ENCODE measurements at regions not wholly inside any gene's neighbourhood (a gene's known extent, or its start where the extent isn't known, plus 50 kb on each side); places are given as distances from the start of the nearest gene placed in this dataset.

GRCh38 chr2:21640046-21640445, 516.3 kb downstream of the TDRD15 start:
- Histone ChIP-seq H3K9me2 (replicated peaks; ENCODE audit: insufficient read depth, low read length) (0 out of 2 replicates have a peak, but pooled peaks cover 4% of the 10 kb centered on the region), H3K9me3 (ENCODE audit: low read length) (no peaks in the 10 kb centered on the region), H4K20me1 (ENCODE audit: insufficient read depth, low read depth, low read length) (no peaks in the 10 kb centered on the region), H3K36me3 (ENCODE audit: insufficient read depth, low read length) (no peaks in the 10 kb centered on the region), H3K79me2 (ENCODE audit: low read length) (no peaks in the 10 kb centered on the region), H3K4me2 (ENCODE audit: low read depth, low read length, poor library complexity, severe bottlenecking) (no peak overlapping the region), H3K27ac (ENCODE audit: low read length) (no peak overlapping the region), H3K4me3 (ENCODE audit: low read length) (no peak overlapping the region), H3K4me1 (ENCODE audit: low read length) (no peaks in the 10 kb centered on the region), H3K27me3 (ENCODE audit: low read length) (no peaks in the 10 kb centered on the region), H3K9ac (ENCODE audit: low read length) (no peak overlapping the region), H2AFZ (ENCODE audit: low read length) (no peak overlapping the region)
- DNase-seq = no peak

GRCh38 chr2:21642647-21643046, 518.9 kb downstream of the TDRD15 start:
- no peak overlapping the region for H3K4me2 ChIP-seq (ENCODE audit: low read depth, low read length, poor library complexity, severe bottlenecking)
- H4K20me1 ChIP-seq (ENCODE audit: insufficient read depth, low read depth, low read length) = no peaks in the 10 kb centered on the region
- H3K36me3 ChIP-seq (ENCODE audit: insufficient read depth, low read length) = no peaks in the 10 kb centered on the region
- H3K9ac ChIP-seq (ENCODE audit: low read length) = no peak overlapping the region
- H3K4me3 ChIP-seq (ENCODE audit: low read length) = no peak overlapping the region
- H2AFZ ChIP-seq (ENCODE audit: low read length) = no peak overlapping the region
- 0 out of 2 replicates have a peak, but pooled peaks cover 4% of the 10 kb centered on the region for H3K9me2 ChIP-seq (replicated peaks; ENCODE audit: insufficient read depth, low read length)
- no peak overlapping the region for H3K27ac ChIP-seq (ENCODE audit: low read length)
- H3K79me2 ChIP-seq (ENCODE audit: low read length) = no peaks in the 10 kb centered on the region
- no peaks in the 10 kb centered on the region for H3K9me3 ChIP-seq (ENCODE audit: low read length)
- no peaks in the 10 kb centered on the region for H3K27me3 ChIP-seq (ENCODE audit: low read length)
- DNase-seq = no peak
- H3K4me1 ChIP-seq (ENCODE audit: low read length) = no peaks in the 10 kb centered on the region

- Histone ChIP-seq H3K79me2 (ENCODE audit: low read length) (no peaks in the 10 kb centered on the region), H3K4me3 (ENCODE audit: low read length) (no peak overlapping the region), H2AFZ (ENCODE audit: low read length) (no peak overlapping the region), H3K27me3 (ENCODE audit: low read length) (no peaks in the 10 kb centered on the region), H3K27ac (ENCODE audit: low read length) (no peak overlapping the region), H3K4me1 (ENCODE audit: low read length) (no peaks in the 10 kb centered on the region), H3K36me3 (ENCODE audit: insufficient read depth, low read length) (no peaks in the 10 kb centered on the region), H4K20me1 (ENCODE audit: insufficient read depth, low read depth, low read length) (no peaks in the 10 kb centered on the region), H3K9me3 (ENCODE audit: low read length) (no peaks in the 10 kb centered on the region), H3K9me2 (replicated peaks; ENCODE audit: insufficient read depth, low read length) (0 out of 2 replicates have a peak, but pooled peaks cover 4% of the 10 kb centered on the region), H3K9ac (ENCODE audit: low read length) (no peak overlapping the region), H3K4me2 (ENCODE audit: low read depth, low read length, poor library complexity, severe bottlenecking) (no peak overlapping the region)
- DNase-seq = no peak
Measured at GRCh38 chr2:21643180-21643579, 519.4 kb downstream of the TDRD15 start.

- Histone ChIP-seq H4K20me1 (ENCODE audit: insufficient read depth, low read depth, low read length) (no peaks in the 10 kb centered on the region), H3K79me2 (ENCODE audit: low read length) (no peaks in the 10 kb centered on the region), H3K9me3 (ENCODE audit: low read length) (no peaks in the 10 kb centered on the region), H3K4me3 (ENCODE audit: low read length) (no peak overlapping the region), H3K27me3 (ENCODE audit: low read length) (no peaks in the 10 kb centered on the region), H3K4me1 (ENCODE audit: low read length) (no peaks in the 10 kb centered on the region), H3K9me2 (replicated peaks; ENCODE audit: insufficient read depth, low read length) (no peaks in the 10 kb centered on the region), H3K36me3 (ENCODE audit: insufficient read depth, low read length) (no peaks in the 10 kb centered on the region), H3K9ac (ENCODE audit: low read length) (no peak overlapping the region), H2AFZ (ENCODE audit: low read length) (no peak overlapping the region), H3K4me2 (ENCODE audit: low read depth, low read length, poor library complexity, severe bottlenecking) (no peak overlapping the region), H3K27ac (ENCODE audit: low read length) (no peak overlapping the region)
- no peak for DNase-seq
Measured at GRCh38 chr2:21644266-21644665, 520.5 kb downstream of the TDRD15 start.

GRCh38 chr2:21646345-21646744, 522.6 kb downstream of the TDRD15 start:
- no peaks in the 10 kb centered on the region for H3K4me1 ChIP-seq (ENCODE audit: low read length)
- no peaks in the 10 kb centered on the region for H3K36me3 ChIP-seq (ENCODE audit: insufficient read depth, low read length)
- no peak overlapping the region for H3K4me2 ChIP-seq (ENCODE audit: low read depth, low read length, poor library complexity, severe bottlenecking)
- H3K9ac ChIP-seq (ENCODE audit: low read length) = no peak overlapping the region
- no peak overlapping the region for H2AFZ ChIP-seq (ENCODE audit: low read length)
- H3K4me3 ChIP-seq (ENCODE audit: low read length) = no peak overlapping the region
- H3K27me3 ChIP-seq (ENCODE audit: low read length) = no peaks in the 10 kb centered on the region
- no peaks in the 10 kb centered on the region for H3K9me2 ChIP-seq (replicated peaks; ENCODE audit: insufficient read depth, low read length)
- no peak for DNase-seq
- no peak overlapping the region for H3K27ac ChIP-seq (ENCODE audit: low read length)
- no peaks in the 10 kb centered on the region for H4K20me1 ChIP-seq (ENCODE audit: insufficient read depth, low read depth, low read length)
- no peaks in the 10 kb centered on the region for H3K79me2 ChIP-seq (ENCODE audit: low read length)
- no peaks in the 10 kb centered on the region for H3K9me3 ChIP-seq (ENCODE audit: low read length)

- H3K9me3 ChIP-seq (ENCODE audit: low read length) = no peaks in the 10 kb centered on the region
- H3K4me3 ChIP-seq (ENCODE audit: low read length) = no peak overlapping the region
- no peaks in the 10 kb centered on the region for H3K27me3 ChIP-seq (ENCODE audit: low read length)
- H3K36me3 ChIP-seq (ENCODE audit: insufficient read depth, low read length) = no peaks in the 10 kb centered on the region
- no peak overlapping the region for H3K27ac ChIP-seq (ENCODE audit: low read length)
- H4K20me1 ChIP-seq (ENCODE audit: insufficient read depth, low read depth, low read length) = no peaks in the 10 kb centered on the region
- H3K9me2 ChIP-seq (replicated peaks; ENCODE audit: insufficient read depth, low read length) = no peaks in the 10 kb centered on the region
- no peak overlapping the region for H2AFZ ChIP-seq (ENCODE audit: low read length)
- no peaks in the 10 kb centered on the region for H3K79me2 ChIP-seq (ENCODE audit: low read length)
- H3K9ac ChIP-seq (ENCODE audit: low read length) = no peak overlapping the region
- no peak for DNase-seq
- no peak overlapping the region for H3K4me2 ChIP-seq (ENCODE audit: low read depth, low read length, poor library complexity, severe bottlenecking)
- H3K4me1 ChIP-seq (ENCODE audit: low read length) = no peaks in the 10 kb centered on the region
Measured at GRCh38 chr2:21650569-21650968, 526.8 kb downstream of the TDRD15 start.

GRCh38 chr2:21655136-21655535, 531.4 kb downstream of the TDRD15 start:
- Histone ChIP-seq H3K4me2 (ENCODE audit: low read depth, low read length, poor library complexity, severe bottlenecking) (no peak overlapping the region), H2AFZ (ENCODE audit: low read length) (no peak overlapping the region), H3K4me3 (ENCODE audit: low read length) (no peak overlapping the region), H3K27me3 (ENCODE audit: low read length) (no peaks in the 10 kb centered on the region), H3K4me1 (ENCODE audit: low read length) (no peaks in the 10 kb centered on the region), H3K36me3 (ENCODE audit: insufficient read depth, low read length) (no peaks in the 10 kb centered on the region), H3K27ac (ENCODE audit: low read length) (no peak overlapping the region), H3K9ac (ENCODE audit: low read length) (no peak overlapping the region), H3K79me2 (ENCODE audit: low read length) (no peaks in the 10 kb centered on the region), H3K9me2 (replicated peaks; ENCODE audit: insufficient read depth, low read length) (no peaks in the 10 kb centered on the region), H4K20me1 (ENCODE audit: insufficient read depth, low read depth, low read length) (no peaks in the 10 kb centered on the region), H3K9me3 (ENCODE audit: low read length) (no peaks in the 10 kb centered on the region)
- DNase-seq = no peak

- H3K9me2 ChIP-seq (replicated peaks; ENCODE audit: insufficient read depth, low read length) = no peaks in the 10 kb centered on the region
- H3K4me3 ChIP-seq (ENCODE audit: low read length) = no peak overlapping the region
- H3K9ac ChIP-seq (ENCODE audit: low read length) = no peak overlapping the region
- no peaks in the 10 kb centered on the region for H4K20me1 ChIP-seq (ENCODE audit: insufficient read depth, low read depth, low read length)
- no peak overlapping the region for H2AFZ ChIP-seq (ENCODE audit: low read length)
- H3K27me3 ChIP-seq (ENCODE audit: low read length) = no peaks in the 10 kb centered on the region
- no peak overlapping the region for H3K27ac ChIP-seq (ENCODE audit: low read length)
- no peaks in the 10 kb centered on the region for H3K79me2 ChIP-seq (ENCODE audit: low read length)
- H3K4me1 ChIP-seq (ENCODE audit: low read length) = no peaks in the 10 kb centered on the region
- H3K9me3 ChIP-seq (ENCODE audit: low read length) = no peaks in the 10 kb centered on the region
- H3K36me3 ChIP-seq (ENCODE audit: insufficient read depth, low read length) = no peaks in the 10 kb centered on the region
- no peak for DNase-seq
- no peak overlapping the region for H3K4me2 ChIP-seq (ENCODE audit: low read depth, low read length, poor library complexity, severe bottlenecking)
Measured at GRCh38 chr2:21656330-21657075, 532.7 kb downstream of the TDRD15 start.

All from Karpas-422 (cell line).